NT2/D1 (cell line): ENCODE measurements at regions not wholly inside any gene's neighbourhood (a gene's known extent, or its start where the extent isn't known, plus 50 kb on each side); places are given as distances from the start of the nearest gene placed in this dataset.

Experiments used
- DNase-seq: peaks from one replicate; pipeline ENCODE4 v3.0.0-alpha.2; 2011; ENCODE audit warnings: low read depth, low spot score
- H3K27me3 ChIP-seq: 2 replicates; pipeline ENCODE4 v1.6.0; 2011; ENCODE audit warnings: mild to moderate bottlenecking; ENCODE audit not compliant: insufficient read length, insufficient read depth
- H3K36me3 ChIP-seq: 2 replicates; pipeline ENCODE4 v1.6.1; 2011; ENCODE audit warnings: mild to moderate bottlenecking, low read length, mixed read lengths; ENCODE audit not compliant: insufficient read depth, insufficient read length
- H3K4me1 ChIP-seq: 2 replicates; pipeline ENCODE4 v1.5.1; 2011; ENCODE audit not compliant: insufficient read depth, insufficient read length
- H3K4me3 ChIP-seq: 2 replicates; pipeline ENCODE4 v1.5.1; 2011; ENCODE audit warnings: low read depth; ENCODE audit not compliant: insufficient read length
- H3K9ac ChIP-seq: 2 replicates; pipeline ENCODE4 v1.6.0; 2011; ENCODE audit warnings: low read depth; ENCODE audit not compliant: insufficient read length
- H3K9me3 ChIP-seq: 2 replicates; pipeline ENCODE4 v1.5.1; 2011; ENCODE audit warnings: mild to moderate bottlenecking, low read length; ENCODE audit not compliant: insufficient read depth
- SUZ12 ChIP-seq: IDR thresholded peaks from 2 replicates; pipeline ENCODE4 v1.6.1; 2011; ENCODE audit not compliant: insufficient read length, insufficient read depth; ENCODE audit errors: extremely low read depth
- YY1 ChIP-seq: IDR thresholded peaks from 2 replicates; pipeline ENCODE4 v1.6.1; 2011; ENCODE audit not compliant: insufficient read length, insufficient read depth
- ZNF274 ChIP-seq: IDR thresholded peaks from 2 replicates; pipeline ENCODE4 v1.6.1; 2011; ENCODE audit warnings: mild to moderate bottlenecking, low read depth, low read length

DNA sequence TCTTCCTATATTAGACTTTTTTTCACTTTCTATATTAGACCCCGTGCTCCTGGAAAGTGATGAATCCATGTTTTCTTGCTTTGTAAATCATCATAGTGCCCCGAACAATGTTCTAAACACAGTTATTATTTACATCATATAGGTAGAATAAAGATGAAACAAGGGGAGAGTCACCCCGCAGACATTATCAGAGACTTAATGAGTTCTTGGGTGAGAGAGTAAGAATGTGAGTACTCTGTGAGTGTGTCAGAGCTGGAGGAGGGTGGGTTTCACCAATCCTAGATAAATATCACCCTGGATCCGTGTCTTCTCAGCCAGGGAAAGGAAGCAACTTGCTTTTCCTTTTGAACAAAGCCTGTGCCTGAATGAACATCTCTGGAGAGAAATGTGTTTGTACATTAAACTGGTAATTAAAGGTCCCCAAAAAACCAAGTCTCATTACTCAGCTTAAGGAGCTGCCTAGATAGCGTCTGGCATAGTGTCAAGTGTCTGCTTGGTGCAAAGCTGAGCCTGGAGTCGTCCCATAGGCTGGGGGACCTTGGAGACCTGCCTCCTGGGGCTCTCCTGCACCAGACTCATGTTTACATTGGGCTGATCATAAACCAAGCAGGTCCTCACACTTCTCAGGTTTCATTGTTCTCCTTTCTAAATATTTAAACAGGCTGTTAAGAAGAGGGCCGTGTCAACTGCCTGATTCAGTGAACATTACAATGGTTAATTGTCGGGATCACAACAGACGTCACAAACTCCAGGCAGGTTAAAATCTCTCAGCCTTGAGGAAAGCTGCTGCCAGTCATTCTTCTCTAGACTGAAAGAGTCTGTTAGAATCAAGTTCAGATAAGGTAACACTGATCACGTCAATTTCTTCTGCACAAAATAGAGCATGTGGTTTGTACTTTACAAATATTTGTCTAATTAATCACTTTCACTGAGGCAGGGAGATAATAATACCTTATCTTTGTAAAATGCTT is 179.7 kb upstream of the MYLIP start:
- H3K4me1 ChIP-seq = no peaks in the 10 kb centered on the region
- H3K4me3 ChIP-seq = no peak overlapping the region
- TF ChIP-seq ZNF274 (no peak), SUZ12 (no peak), YY1 (no peak)
- H3K36me3 ChIP-seq = no peaks in the 10 kb centered on the region
- no peak overlapping the region for H3K9ac ChIP-seq
- H3K27me3 ChIP-seq = no peaks in the 10 kb centered on the region
- peak; percentile 16 for DNase-seq
- H3K9me3 ChIP-seq = no peaks in the 10 kb centered on the region

DNA sequence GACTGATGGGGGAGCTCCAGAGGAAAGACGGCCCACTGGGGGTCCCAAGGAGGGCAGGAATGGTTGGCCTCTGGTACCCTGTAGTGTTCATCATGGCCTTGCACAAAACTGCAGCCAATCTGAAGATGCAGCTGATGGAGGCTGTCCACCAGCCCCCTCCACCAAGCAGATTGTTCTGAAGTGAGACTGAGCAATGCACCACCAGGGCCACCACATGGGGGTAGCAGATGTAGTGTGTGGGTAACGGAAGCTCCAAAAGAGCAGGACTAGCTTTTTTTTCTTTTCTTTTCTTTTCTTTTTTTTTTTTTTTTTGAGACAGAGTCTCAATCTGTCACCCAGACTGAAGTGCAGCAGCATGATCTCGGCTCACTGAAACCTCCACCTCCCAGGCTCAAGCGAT is 181.0 kb upstream of the MYLIP start:
- H3K4me3 ChIP-seq = no peak overlapping the region
- no peaks in the 10 kb centered on the region for H3K4me1 ChIP-seq
- TF ChIP-seq ZNF274 (no peak), YY1 (no peak), SUZ12 (no peak)
- H3K9ac ChIP-seq = no peak overlapping the region
- no peaks in the 10 kb centered on the region for H3K9me3 ChIP-seq
- no peaks in the 10 kb centered on the region for H3K27me3 ChIP-seq
- H3K36me3 ChIP-seq = no peaks in the 10 kb centered on the region
- no peak for DNase-seq

DNA sequence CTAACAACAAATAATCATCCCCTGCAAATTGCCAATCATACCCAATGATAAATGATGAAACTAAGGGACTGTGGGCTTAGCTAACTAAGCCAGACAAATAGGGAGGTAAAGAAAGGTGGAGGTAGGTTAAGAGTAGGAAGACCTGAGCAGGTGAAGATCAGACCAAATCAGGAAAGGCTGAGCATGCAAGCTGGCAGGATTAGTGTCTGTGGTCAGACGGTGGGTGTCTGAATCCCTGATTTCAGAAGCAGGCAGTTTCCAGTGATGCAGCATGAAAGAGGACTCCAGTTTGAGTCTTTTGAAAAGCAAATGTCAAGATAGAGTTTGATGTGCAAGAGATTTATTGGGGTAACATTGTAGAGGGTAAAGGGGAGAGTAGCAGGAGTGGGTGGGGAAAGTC is 181.4 kb upstream of the MYLIP start:
- no peaks in the 10 kb centered on the region for H3K27me3 ChIP-seq
- H3K9me3 ChIP-seq = no peaks in the 10 kb centered on the region
- no peak overlapping the region for H3K4me3 ChIP-seq
- no peaks in the 10 kb centered on the region for H3K36me3 ChIP-seq
- no peaks in the 10 kb centered on the region for H3K4me1 ChIP-seq
- DNase-seq = no peak
- TF ChIP-seq YY1 (no peak), ZNF274 (no peak), SUZ12 (no peak)
- no peak overlapping the region for H3K9ac ChIP-seq

DNA sequence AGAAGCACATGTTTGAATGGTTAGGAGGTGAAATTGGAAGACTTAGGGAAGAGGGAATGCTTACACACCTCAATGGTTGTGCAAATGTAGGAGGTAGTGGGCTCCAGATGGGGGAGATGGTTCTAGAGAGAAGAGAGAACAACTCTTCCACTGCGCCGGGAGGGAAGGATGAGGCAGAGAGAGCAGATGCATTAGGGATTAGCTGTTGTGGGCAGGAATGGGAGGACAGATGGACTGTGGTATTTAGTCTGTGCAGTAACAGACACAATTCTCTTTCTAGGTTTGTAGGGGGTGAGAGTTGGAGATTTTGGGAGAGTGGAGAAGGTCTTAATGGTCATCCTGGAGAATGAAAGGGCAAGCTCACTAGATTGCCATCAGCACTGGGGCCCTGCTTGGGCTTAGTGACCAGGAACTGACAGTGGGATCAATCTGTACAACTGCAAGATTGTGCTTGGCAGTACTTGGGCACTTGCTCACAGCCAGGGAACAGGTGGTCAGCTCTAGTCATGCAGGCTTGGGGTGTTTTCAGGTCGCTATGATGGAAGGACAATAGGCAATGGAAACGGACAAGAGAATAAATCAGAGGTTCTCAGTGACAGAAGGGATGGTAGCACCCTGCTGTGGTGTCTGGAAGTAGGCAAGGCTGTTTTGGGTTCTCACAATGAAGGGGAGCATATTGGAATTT is 182.0 kb upstream of the MYLIP start:
- DNase-seq = no peak
- no peaks in the 10 kb centered on the region for H3K4me1 ChIP-seq
- H3K36me3 ChIP-seq = no peaks in the 10 kb centered on the region
- TF ChIP-seq YY1 (no peak), SUZ12 (no peak), ZNF274 (no peak)
- H3K9me3 ChIP-seq = no peaks in the 10 kb centered on the region
- no peak overlapping the region for H3K9ac ChIP-seq
- H3K27me3 ChIP-seq = no peaks in the 10 kb centered on the region
- no peak overlapping the region for H3K4me3 ChIP-seq

DNA sequence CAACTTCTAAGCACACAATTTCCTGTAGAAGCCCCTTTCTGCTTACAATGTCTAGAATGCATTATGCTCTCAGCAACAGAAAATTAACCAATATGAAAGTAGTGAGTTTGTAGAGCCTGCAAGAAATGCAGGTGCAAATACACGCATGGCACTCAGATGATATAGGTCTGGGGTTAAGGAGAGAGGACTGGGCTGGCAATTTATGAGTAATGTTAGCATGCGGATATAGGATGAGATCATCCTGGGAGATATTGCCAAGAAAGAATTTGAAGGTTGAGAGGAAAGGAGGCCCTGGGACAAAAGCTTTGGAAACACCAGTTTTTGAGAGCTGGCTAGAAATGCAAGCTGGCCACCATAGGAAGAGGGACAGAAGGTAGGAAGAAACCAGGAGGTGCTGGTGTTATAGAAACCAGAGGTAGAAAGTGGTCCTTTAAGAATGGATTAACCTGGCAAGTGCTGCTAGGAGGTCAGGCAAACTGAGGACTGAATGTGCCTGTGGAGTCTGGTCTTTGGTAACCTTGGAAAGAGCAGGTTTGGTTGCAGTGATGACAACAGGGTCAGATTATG is 183.2 kb upstream of the MYLIP start:
- H3K4me1 ChIP-seq = no peaks in the 10 kb centered on the region
- H3K36me3 ChIP-seq = no peaks in the 10 kb centered on the region
- TF ChIP-seq SUZ12 (no peak), YY1 (no peak), ZNF274 (no peak)
- H3K9ac ChIP-seq = no peak overlapping the region
- no peak overlapping the region for H3K4me3 ChIP-seq
- H3K27me3 ChIP-seq = no peaks in the 10 kb centered on the region
- no peaks in the 10 kb centered on the region for H3K9me3 ChIP-seq
- DNase-seq = no peak

DNA sequence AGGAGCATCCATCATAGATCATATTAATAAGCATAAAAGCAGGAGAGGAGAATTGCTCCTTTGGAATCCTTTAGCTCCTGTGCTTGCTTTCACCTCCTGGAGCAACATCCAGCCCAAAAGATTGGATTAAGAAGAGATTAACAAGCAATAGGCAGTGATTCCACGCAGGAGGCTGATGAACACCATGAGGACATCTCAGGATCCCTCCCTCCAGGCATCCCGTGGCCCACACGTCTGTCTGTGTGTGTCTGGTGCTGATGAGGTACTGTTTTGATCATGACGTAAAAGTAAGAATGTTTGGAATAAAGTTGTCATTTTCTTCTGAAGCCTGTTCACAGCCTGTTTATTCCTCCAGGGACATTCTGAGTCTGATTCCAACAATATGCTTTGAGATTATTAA is 185.5 kb upstream of the MYLIP start:
- H3K36me3 ChIP-seq = no peaks in the 10 kb centered on the region
- H3K9me3 ChIP-seq = no peaks in the 10 kb centered on the region; the same call in 1 of the 2 replicates
- no peaks in the 10 kb centered on the region for H3K27me3 ChIP-seq
- no peak for TF ChIP-seq YY1
- no peak for TF ChIP-seq SUZ12
- no peak for TF ChIP-seq ZNF274
- DNase-seq = no peak
- H3K4me1 ChIP-seq = no peaks in the 10 kb centered on the region
- H3K9ac ChIP-seq = no peak overlapping the region
- no peak overlapping the region for H3K4me3 ChIP-seq

DNA sequence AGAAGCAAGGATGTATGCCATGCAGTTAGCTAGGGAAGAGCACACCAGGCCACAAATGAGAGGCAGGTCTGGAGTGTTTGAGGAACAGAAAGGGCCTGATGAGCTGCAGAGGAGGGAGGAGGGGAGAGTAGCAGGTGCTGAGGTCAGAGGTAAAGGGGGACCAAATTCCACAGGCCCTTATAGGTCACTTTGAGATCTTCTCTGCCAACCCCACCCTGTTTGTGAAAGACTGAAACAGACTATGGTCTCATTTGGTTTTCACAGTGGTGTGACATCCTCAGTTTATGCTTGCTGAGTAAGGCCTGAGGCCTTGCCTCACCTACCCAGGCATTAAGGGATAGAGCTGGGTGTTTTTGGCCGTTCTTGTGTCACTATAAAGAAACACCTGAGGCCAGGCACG is 187.7 kb upstream of the MYLIP start:
- H3K36me3 ChIP-seq = no peaks in the 10 kb centered on the region
- no peaks in the 10 kb centered on the region for H3K27me3 ChIP-seq
- H3K4me3 ChIP-seq = no peak overlapping the region
- no peak overlapping the region for H3K9ac ChIP-seq
- no peak for TF ChIP-seq ZNF274
- no peak for DNase-seq
- H3K9me3 ChIP-seq = peaks cover 7% of the 10 kb centered on the region; the same call in 1 of the 2 replicates
- no peaks in the 10 kb centered on the region for H3K4me1 ChIP-seq
